SK-N-SH treated with all-trans-retinoic acid at 6 μM for 48 hours (cell line): ENCODE measurements at regions not wholly inside any gene's neighbourhood (a gene's known extent, or its start where the extent isn't known, plus 50 kb on each side); places are given as distances from the start of the nearest gene placed in this dataset.

Experiments used
- CSDC2 ChIP-seq: fragments of 250-450 bp; sonication (Bioruptor Pico); IDR thresholded peaks from 2 replicates; pipeline ENCODE4 v1.5.0; 2020; ENCODE audit warnings: mild to moderate bottlenecking, moderate library complexity
- ZC3H10 ChIP-seq: fragments of 250-450 bp; sonication (Bioruptor Pico); IDR thresholded peaks from 2 replicates; pipeline ENCODE4 v1.5.1; 2021; ENCODE audit warnings: mild to moderate bottlenecking, moderate library complexity
- ZFP30 ChIP-seq: fragments of 450-650 bp; formaldehyde crosslinking; IDR thresholded peaks from 2 replicates; pipeline ENCODE4 v1.5.0; 2022; ENCODE audit warnings: mild to moderate bottlenecking, moderate library complexity
- ZNF565 ChIP-seq: fragments of 450-650 bp; formaldehyde crosslinking; conservative IDR thresholded peaks from 2 replicates; pipeline ENCODE4 v1.5.0; 2020; ENCODE audit warnings: low read depth, mild to moderate bottlenecking, moderate library complexity
- ZNF8 ChIP-seq: fragments of 450-650 bp; formaldehyde crosslinking; IDR thresholded peaks from 2 replicates; pipeline ENCODE4 v1.5.0; 2020; ENCODE audit warnings: mild to moderate bottlenecking, moderate library complexity

DNA sequence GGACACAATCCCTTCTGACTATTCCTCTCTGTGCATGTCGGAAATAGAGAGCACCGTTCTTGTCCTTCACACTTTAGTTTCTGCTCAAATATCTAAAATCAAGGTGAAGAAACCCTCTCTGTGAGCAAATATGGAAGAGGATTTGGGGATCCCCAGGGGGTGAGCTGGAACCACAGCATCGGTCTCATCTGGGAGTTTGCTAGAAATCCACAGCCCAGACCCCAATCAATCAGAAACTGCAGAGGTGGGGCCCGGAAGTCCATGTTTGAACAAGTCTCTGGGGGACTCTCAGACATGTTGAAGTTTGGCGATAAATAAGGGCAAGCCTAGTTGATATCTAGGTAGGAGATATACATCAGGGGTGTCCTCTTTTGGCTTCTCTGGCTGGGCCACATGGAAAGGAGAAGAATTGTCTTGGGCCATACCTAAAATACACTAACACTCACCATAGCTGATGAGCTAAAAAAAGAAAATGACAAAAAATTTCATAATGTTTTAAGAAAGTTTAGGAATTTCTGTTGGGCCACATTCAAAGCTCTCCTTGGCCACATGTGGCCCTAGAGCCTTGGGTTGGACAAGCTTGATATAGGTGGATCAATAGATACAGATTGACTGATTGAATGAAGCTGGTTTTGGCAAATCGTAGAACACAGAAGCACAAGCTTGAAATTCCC, 168.0 kb upstream of the FOXF1 start:
- no peak for TF ChIP-seq ZC3H10 (CRISPR knock-in tag)
- no peak for TF ChIP-seq ZFP30
- no peak for TF ChIP-seq ZNF8 (CRISPR knock-in tag)
- TF ChIP-seq ZNF565, result no peak
- no peak for TF ChIP-seq CSDC2 (CRISPR knock-in tag)
